ENCODE measurements at regions not wholly inside any gene's neighbourhood (a gene's known extent, or its start where the extent isn't known, plus 50 kb on each side); places are given as distances from the start of the nearest gene placed in this dataset.

GRCh38 chr7:54701982-54702381 lies 57.0 kb downstream of the SEC61G start:
- no peaks in the 10 kb centered on the region for H3K4me1 ChIP-seq (ENCODE audit: control insufficient read depth, insufficient read depth, low read length)
- H3K27me3 ChIP-seq (ENCODE audit: control insufficient read depth, insufficient read depth, low read length), result no peaks in the 10 kb centered on the region
- no peaks in the 10 kb centered on the region for H3K36me3 ChIP-seq (ENCODE audit: control insufficient read depth, insufficient read depth, low read length)
- Mint-ChIP-seq H3K36me3 (no peaks in the 10 kb centered on the region), H3K27me3 (ENCODE audit: low read depth in 2 of 2) (no peaks in the 10 kb centered on the region), H3K9me3 (peaks cover 2 to 4% of the 10 kb centered on the region in 2 donors), H3K4me1 (no peaks in the 10 kb centered on the region), H3K27ac (no peak overlapping the region), H3K4me3 (no peak overlapping the region)
- intact Hi-C loops (cut with micrococcal nuclease), result no loop called here
- TF ChIP-seq CTCF (IDR thresholded peaks at IDR 0.05), result no peak
- DNase-seq (no peak), ATAC-seq (peak in 1 of 3 donors; percentile 24)
- H3K27ac ChIP-seq (ENCODE audit: low read length), result no peak overlapping the region
- no peaks in the 10 kb centered on the region for H3K9me3 ChIP-seq (ENCODE audit: control insufficient read depth, insufficient read depth, low read length)
- no peak overlapping the region for H3K4me3 ChIP-seq (ENCODE audit: low read length)
- 89% methylated on average over 8 of the region's 8 CpGs for WGBS (ENCODE audit: insufficient coverage)

- Mint-ChIP-seq H3K9me3 (peaks cover 0 to 3% of the 10 kb centered on the region in 2 donors), H3K4me3 (no peak overlapping the region), H3K27me3 (ENCODE audit: low read depth in 2 of 2) (no peaks in the 10 kb centered on the region), H3K4me1 (no peaks in the 10 kb centered on the region), H3K27ac (no peak overlapping the region), H3K36me3 (no peaks in the 10 kb centered on the region)
- Histone ChIP-seq H3K27ac (ENCODE audit: low read length) (no peak overlapping the region), H3K4me3 (ENCODE audit: low read length) (no peak overlapping the region), H3K27me3 (ENCODE audit: control insufficient read depth, insufficient read depth, low read length) (no peaks in the 10 kb centered on the region), H3K4me1 (ENCODE audit: control insufficient read depth, insufficient read depth, low read length) (no peaks in the 10 kb centered on the region), H3K36me3 (ENCODE audit: control insufficient read depth, insufficient read depth, low read length) (no peaks in the 10 kb centered on the region), H3K9me3 (ENCODE audit: control insufficient read depth, insufficient read depth, low read length) (no peaks in the 10 kb centered on the region)
- TF ChIP-seq CTCF (IDR thresholded peaks at IDR 0.05), result no peak
- ATAC-seq, result no peak
- no peak for DNase-seq
- 92% methylated on average over 5 of the region's 5 CpGs for WGBS (ENCODE audit: insufficient coverage)
- intact Hi-C loops (cut with micrococcal nuclease), result no loop called here
These were observed 59.3 kb downstream of the SEC61G start for GRCh38 chr7:54699715-54700114.

- Mint-ChIP-seq H3K4me3 (no peak overlapping the region), H3K4me1 (no peaks in the 10 kb centered on the region), H3K27ac (no peak overlapping the region), H3K9me3 (no peaks in the 10 kb centered on the region), H3K36me3 (no peaks in the 10 kb centered on the region), H3K27me3 (ENCODE audit: low read depth in 2 of 2) (no peaks in the 10 kb centered on the region)
- no peak for ATAC-seq
- intact Hi-C loops (cut with micrococcal nuclease), result no loop called here
- TF ChIP-seq CTCF (IDR thresholded peaks at IDR 0.05), result no peak
- no peak overlapping the region for H3K27ac ChIP-seq (ENCODE audit: low read length)
- H3K27me3 ChIP-seq (ENCODE audit: control insufficient read depth, insufficient read depth, low read length), result no peaks in the 10 kb centered on the region
- DNase-seq, result no peak
- H3K4me3 ChIP-seq (ENCODE audit: low read length), result no peak overlapping the region
- H3K36me3 ChIP-seq (ENCODE audit: control insufficient read depth, insufficient read depth, low read length), result no peaks in the 10 kb centered on the region
- H3K9me3 ChIP-seq (ENCODE audit: control insufficient read depth, insufficient read depth, low read length), result no peaks in the 10 kb centered on the region
- 66% methylated on average over 32 of the region's 32 CpGs for WGBS (ENCODE audit: insufficient coverage)
- no peaks in the 10 kb centered on the region for H3K4me1 ChIP-seq (ENCODE audit: control insufficient read depth, insufficient read depth, low read length)
These were observed 61.3 kb downstream of the SEC61G start for GRCh38 chr7:54697659-54698186.

GRCh38 chr7:54690892-54691291 lies 68.1 kb downstream of the SEC61G start:
- Histone ChIP-seq H3K36me3 (ENCODE audit: control insufficient read depth, insufficient read depth, low read length) (no peaks in the 10 kb centered on the region), H3K4me1 (ENCODE audit: control insufficient read depth, insufficient read depth, low read length) (no peaks in the 10 kb centered on the region), H3K9me3 (ENCODE audit: control insufficient read depth, insufficient read depth, low read length) (no peaks in the 10 kb centered on the region), H3K27me3 (ENCODE audit: control insufficient read depth, insufficient read depth, low read length) (no peaks in the 10 kb centered on the region), H3K27ac (ENCODE audit: low read length) (no peak overlapping the region), H3K4me3 (ENCODE audit: low read length) (no peak overlapping the region)
- 92% methylated on average over 14 of the region's 14 CpGs for WGBS (ENCODE audit: insufficient coverage)
- no peak for DNase-seq
- H3K4me3 Mint-ChIP-seq, result no peak overlapping the region
- ATAC-seq, result no peak
- no peak for TF ChIP-seq CTCF (IDR thresholded peaks at IDR 0.05)
- intact Hi-C loops (cut with micrococcal nuclease), result no loop called here
- H3K27me3 Mint-ChIP-seq (ENCODE audit: low read depth in 2 of 2), result no peaks in the 10 kb centered on the region
- H3K36me3 Mint-ChIP-seq, result no peaks in the 10 kb centered on the region
- H3K9me3 Mint-ChIP-seq, result no peaks in the 10 kb centered on the region
- no peaks in the 10 kb centered on the region for H3K4me1 Mint-ChIP-seq
- H3K27ac Mint-ChIP-seq, result no peak overlapping the region

Measured in natural killer cell (primary cell).